ENCODE measurements at regions not wholly inside any gene's neighbourhood (a gene's known extent, or its start where the extent isn't known, plus 50 kb on each side); places are given as distances from the start of the nearest gene placed in this dataset.
A peak's percentile ranks its signal among the peaks of the same experiment; 100 is the strongest.

DNA sequence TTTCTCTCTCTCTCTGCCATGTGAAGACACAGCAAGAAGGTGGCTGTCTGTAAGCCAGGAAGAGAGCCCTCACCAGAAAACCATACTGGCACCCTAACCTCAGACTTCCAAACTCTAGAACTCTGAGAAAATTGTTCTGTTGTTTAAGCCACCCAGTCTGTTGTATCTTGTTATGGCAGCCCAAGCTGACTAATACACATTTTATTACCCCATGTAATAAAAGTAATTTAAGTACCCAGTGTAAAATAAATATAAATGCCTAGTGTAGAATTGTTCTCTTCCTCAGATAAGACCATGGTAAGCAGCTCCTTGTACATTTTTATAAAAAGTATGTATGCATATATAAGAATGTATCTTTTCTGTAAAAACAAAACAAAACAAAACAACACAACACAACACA is 119.7 kb downstream of the DTL start:
- no peak for DNase-seq (ENCODE audit: low read depth)
- no peak overlapping the region for H3K4me3 ChIP-seq (ENCODE audit: low read length)
- TF ChIP-seq, protein P1, sequence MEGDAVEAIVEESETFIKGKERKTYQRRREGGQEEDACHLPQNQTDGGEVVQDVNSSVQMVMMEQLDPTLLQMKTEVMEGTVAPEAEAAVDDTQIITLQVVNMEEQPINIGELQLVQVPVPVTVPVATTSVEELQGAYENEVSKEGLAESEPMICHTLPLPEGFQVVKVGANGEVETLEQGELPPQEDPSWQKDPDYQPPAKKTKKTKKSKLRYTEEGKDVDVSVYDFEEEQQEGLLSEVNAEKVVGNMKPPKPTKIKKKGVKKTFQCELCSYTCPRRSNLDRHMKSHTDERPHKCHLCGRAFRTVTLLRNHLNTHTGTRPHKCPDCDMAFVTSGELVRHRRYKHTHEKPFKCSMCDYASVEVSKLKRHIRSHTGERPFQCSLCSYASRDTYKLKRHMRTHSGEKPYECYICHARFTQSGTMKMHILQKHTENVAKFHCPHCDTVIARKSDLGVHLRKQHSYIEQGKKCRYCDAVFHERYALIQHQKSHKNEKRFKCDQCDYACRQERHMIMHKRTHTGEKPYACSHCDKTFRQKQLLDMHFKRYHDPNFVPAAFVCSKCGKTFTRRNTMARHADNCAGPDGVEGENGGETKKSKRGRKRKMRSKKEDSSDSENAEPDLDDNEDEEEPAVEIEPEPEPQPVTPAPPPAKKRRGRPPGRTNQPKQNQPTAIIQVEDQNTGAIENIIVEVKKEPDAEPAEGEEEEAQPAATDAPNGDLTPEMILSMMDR (IDR thresholded peaks at IDR 0.05; ENCODE audit: insufficient read depth, low read depth, low read length, missing control alignments): no peak

DNA sequence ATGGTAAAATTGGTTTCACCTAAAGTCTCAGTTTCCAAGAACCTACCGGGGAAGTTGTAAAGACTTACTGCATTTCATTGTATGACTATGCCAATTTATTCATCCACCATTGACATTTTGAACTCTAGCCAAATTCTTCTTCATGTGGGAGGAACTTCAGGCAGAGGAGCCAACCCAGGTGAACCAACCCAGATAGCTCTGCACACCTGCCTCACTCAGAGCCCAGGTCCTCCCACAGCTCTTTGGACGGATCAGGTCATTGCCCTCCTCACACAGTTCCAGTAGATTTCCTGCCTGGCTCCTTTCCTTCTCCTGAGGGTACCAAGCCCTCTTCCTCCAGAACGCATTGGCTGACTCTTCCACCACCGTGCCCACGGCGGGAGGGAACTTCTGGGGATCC is 121.7 kb downstream of the DTL start:
- TF ChIP-seq, protein P1 (IDR thresholded peaks at IDR 0.05; ENCODE audit: insufficient read depth, low read depth, low read length, missing control alignments): no peak
- H3K4me3 ChIP-seq (ENCODE audit: low read length): no peak overlapping the region
- DNase-seq (ENCODE audit: low read depth): peak; percentile 77

DNA sequence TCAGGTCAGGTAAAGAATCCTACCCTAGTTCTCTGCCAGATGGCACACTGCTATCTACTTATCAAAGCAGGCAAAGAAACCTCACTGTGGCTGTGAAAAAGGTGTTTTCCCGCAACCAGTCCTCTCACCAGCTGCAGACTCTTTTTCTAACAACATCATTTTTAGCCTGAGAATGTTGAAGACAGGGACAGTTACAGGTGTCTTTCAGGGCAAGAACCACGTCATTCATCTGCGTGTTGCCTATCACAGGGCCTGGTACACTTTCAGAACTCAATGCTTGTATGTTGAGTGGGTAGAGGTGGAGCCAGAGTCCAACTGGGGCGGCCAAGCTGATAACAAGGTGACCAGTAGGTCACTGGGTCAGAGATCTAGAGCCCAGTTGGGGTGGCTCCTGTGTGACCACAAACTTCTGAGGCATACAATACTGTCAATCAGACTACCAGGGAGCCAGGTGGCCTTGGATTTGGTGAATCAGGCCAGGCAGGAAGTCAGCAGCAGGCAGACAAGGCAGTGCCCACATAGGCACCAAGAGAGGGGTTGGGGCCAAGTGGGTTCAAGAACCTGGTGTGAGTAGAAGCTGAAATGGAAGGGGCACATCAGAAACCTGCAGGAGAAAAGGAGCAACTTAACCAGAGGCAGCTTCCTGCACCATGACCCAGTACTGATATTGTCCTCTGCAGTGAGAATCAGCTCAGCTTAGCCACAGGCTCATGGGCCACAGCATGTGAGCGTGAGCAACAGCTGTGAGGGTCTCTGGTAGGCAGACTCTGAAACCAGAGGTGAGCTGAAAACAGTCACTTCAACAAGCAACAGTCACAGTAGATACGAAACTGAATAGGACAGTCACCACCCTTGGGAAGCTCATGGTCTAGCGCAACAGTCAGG is 123.6 kb downstream of the DTL start:
- no peak overlapping the region for H3K4me3 ChIP-seq (ENCODE audit: low read length)
- TF ChIP-seq, protein P1 (IDR thresholded peaks at IDR 0.05; ENCODE audit: insufficient read depth, low read depth, low read length, missing control alignments): no peak
- DNase-seq (ENCODE audit: low read depth): no peak

DNA sequence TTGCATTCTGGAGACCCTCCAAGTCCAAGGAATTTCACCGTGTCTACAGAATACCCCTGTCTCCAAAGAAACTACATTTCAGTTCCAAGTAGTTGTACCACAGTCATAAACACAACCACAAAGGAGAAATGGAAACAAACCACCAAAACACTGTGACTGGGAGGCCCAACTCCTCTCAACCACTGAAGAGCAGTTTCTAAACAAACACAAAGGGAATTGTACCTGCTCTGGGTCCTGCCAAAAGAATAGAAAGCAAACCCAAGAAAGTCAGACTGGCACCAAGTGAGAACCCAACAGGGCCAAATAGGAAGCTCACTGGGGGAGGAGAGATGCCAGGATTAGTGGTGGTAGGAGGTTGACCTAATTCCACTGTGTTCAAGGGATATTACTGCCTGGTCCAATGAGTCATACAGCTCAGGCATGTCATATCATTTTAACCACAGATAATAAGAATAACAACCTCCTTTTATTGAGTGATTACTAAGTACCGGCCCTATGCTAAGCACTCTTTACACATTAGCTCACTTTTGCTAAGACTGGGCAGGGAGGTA is 123.9 kb upstream of the PPP2R5A start:
- DNase-seq (ENCODE audit: low read depth): peak; percentile 70
- TF ChIP-seq, protein P1 (IDR thresholded peaks at IDR 0.05; ENCODE audit: insufficient read depth, low read depth, low read length, missing control alignments): no peak
- H3K4me3 ChIP-seq (ENCODE audit: low read length): no peak overlapping the region

DNA sequence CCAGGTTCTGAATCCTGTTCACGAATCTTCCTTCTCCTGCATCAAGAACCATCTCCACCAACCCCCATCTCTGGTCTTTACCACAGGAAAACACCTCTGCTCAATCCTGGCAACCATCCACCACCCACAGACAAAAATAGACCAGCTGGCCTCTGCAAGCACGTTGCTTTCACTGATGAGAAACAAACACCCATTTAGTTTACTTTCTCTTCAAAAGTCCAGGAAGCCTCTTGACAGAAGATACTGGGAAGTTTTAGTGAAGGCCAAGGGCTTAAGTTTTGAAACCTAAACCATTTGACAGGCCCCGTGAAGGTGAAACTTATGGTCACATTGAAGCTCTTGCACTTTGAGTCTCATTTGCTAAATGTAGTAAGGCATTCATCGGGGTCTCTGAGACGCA is 122.6 kb upstream of the PPP2R5A start:
- DNase-seq (ENCODE audit: low read depth): peak; percentile 46
- H3K4me3 ChIP-seq (ENCODE audit: low read length): no peak overlapping the region
- TF ChIP-seq, protein P1 (IDR thresholded peaks at IDR 0.05; ENCODE audit: insufficient read depth, low read depth, low read length, missing control alignments): no peak

DNA sequence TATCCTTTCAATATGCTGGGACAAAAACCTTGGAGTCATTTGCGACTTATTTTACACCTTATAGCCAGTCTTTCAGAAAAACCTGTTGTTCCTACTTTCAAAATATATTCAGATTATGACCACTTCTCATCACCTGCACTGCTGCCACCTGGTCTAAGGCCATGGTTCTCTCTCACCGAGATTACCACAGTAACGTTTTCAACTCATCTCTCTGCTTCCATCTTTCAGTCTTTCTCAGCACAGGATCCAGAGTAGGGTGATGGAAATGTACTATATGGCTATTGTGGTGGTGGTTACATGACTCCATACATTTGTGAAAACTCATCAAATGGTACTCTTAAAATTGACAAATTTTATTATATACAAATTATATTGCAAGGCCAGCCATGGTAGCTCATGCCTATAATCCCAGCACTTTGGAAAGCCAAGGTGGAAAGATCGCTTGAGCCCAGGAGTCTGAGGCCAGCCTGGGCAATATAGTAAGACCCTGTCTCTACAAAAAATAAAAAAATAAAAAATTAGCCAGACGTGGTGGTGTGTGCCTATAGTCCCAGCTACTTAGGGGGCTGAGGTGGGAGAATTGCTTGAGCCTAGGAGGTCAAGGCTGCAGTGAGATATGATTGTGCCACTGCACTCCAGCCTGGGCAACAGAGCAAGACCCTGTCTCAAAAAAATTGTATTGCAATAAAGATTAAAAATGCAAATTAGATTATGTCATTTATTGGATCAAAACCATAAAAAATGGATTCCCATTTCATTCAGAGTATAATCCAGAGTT is 120.9 kb upstream of the PPP2R5A start:
- DNase-seq (ENCODE audit: low read depth): no peak
- TF ChIP-seq, protein P1 (IDR thresholded peaks at IDR 0.05; ENCODE audit: insufficient read depth, low read depth, low read length, missing control alignments): no peak
- H3K4me3 ChIP-seq (ENCODE audit: low read length): no peak overlapping the region

All from epithelial cell of esophagus (primary cell).